NCI-H187 treated with DMSO at 0.1 percent for 48 hours (cell line): ENCODE measurements at regions not wholly inside any gene's neighbourhood (a gene's known extent, or its start where the extent isn't known, plus 50 kb on each side); places are given as distances from the start of the nearest gene placed in this dataset.

Experiments
- DNase-seq: peaks from one replicate; lab custom pipeline; 2025; lab: John Stamatoyannopoulos, UW

DNA sequence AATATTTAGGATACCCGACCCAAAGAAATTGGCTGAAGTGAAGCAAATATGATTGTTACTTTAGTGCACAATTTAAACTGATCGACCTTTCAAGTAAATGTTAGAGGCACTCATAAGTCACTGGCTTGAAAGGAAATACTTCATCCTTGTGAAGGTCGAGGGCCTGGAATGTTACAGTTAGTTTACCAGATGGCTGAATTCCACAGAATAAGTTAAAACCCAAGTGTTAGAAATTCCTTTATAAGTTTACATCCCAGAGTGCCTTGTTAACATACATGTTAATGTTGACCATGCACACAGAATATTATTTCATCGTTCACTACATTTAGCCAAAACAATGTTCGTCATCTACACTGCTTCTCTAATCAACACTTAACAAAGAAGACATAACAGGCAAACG is 235.5 kb upstream of the ANO3 start:
- no peak for DNase-seq

DNA sequence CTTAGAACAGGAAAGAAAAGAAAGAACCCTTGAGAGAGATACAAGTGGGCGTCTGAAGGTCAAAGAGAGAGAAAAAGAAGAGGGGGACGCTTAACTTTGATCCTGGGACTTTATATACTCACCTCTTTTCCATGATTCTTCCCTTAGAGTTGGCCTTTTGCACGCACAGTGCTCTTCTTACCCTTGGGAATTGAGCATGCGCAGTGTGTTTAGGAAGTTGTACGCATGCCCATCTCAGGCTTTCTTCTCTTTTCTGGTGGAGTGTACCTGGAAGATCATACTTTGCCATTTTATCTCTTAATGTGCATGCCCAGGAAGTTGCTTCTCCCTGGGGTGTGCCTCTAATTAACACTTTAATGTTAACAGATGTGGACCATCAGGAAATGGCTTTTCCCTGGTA is 229.6 kb upstream of the ANO3 start:
- no peak for DNase-seq

DNA sequence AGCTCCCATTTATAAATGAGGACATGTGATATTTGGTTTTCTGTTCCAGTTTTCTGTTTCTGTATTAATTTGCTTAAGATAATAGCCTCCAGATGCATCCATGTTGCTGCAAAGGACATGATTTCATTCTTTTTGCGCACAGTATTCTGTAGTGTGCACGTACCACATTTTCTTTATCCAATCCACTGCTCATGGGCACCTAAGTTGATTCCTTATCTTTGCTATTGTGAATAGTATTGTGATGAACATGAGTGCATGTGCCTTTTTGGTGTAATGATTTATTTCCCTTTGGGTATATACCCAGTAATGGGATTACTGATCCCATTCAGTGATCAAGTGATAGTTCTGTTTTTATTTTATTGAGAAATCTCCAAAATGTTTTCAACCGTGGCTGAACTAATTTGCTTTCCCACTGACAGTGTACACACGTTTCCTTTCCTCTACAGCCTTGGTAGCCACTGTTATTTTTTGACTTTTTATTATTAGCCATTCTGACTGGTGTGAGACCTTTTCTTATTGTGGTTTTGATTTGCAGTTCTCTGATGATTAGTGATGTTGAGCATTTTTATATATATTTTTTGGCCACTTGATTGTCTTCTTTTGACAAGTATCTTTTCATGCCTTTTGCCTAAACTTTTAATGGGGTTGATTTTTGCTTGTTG is 226.0 kb upstream of the ANO3 start:
- DNase-seq = no peak

DNA sequence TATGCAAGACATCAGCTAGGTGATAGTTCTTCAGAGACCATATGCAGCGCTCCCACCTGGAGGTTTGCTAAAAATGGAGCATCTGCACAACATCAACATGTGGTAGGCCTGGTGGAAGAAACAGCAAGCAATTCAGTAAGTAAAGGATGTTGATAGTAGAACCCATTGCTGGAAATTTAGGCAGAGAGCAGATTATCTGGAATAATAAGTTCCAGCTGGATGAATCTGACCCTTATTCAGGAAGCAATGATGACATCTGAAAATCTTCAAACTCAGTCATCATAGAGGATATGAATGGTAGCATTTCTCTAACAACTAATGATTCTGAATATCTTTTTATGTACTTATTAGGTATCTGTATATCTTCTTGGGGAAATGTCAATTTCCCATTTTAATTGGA is 225.2 kb upstream of the ANO3 start:
- no peak for DNase-seq

DNA sequence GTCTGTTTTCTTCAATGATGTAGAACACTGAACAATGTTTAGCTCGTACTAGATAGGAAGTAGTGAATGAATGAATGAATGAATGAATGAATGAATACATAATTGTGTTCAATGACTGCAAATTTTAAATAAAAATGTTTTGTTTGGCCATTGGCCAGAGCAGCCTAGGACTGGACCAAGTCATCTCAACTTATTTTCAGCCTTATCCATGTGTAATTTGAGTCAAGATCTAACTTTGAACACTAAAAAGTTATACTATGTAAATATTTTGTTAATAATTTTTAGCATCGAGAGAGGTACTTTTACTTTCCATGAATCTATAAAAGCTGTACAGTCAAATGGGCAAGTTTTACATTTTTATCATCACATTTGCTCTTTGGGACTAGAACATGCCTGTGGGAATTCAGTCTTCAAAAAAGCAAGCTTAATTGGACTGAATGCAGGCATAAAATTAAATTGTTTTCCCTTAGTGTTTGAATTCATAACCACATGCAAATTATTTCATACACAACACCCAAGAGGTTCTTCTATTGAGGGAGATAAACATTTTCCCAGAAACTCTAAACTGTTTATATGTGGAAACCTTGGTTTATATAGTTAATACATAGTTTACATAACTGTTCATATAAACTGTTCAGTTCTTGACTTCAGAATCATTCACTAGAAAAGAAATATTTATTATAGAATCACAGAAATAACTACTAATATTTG is 222.1 kb upstream of the ANO3 start:
- DNase-seq = no peak

DNA sequence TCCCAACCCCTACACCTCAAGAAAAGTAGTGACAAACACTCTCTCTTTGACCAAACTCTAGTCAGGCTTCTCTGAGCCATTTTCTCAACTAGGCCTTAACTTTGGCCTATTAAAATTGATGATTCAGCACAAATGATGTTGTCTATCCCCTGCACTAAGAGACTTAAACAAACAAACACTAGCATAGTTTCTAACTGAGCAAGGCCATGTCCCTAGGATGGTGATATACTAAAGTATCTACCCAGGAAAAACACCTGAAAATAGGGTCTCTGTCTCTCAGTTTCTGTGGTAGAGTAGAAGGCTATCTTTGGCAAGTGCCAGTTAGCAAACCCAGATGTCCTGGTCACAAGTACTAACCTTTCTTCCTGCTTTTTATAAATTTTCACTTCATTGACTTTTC is 219.7 kb upstream of the ANO3 start:
- no peak for DNase-seq

DNA sequence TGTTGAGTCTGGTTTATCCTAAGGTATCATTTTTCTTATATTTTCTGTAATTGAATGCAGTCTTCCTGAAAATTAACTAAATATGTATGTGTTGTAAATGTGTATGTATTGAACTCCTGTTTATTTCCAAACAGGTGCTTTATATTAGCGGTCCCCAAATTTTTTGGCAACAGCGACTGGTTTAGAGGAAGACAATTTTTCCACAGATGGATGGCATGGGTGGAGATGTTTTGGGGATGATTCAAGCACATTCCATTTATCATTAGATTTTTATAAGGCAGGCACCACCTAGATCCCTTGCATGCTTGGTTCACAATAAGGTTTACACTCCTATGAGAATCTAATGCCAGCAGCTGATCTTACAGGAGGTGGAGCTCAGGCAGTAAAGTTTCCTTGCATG is 210.5 kb upstream of the ANO3 start:
- DNase-seq = no peak

DNA sequence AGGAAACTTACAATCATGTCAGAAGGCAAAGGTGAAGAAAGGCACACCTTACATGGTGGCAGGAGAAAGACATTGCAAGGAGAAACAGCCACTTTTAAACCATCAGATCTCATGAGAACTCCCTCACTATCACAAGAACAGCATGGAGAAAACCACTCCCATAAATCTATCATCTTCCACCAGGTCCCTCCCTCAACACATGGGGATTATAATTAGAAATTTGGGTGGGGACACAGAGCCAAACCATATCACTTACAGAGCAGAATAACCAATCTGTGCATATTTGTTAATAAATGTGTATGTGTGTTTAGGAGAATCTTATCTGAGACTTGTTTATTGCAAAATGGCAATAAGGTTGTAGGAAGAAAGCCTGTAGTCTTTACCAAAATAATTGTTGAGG is 205.2 kb upstream of the ANO3 start:
- no peak for DNase-seq

DNA sequence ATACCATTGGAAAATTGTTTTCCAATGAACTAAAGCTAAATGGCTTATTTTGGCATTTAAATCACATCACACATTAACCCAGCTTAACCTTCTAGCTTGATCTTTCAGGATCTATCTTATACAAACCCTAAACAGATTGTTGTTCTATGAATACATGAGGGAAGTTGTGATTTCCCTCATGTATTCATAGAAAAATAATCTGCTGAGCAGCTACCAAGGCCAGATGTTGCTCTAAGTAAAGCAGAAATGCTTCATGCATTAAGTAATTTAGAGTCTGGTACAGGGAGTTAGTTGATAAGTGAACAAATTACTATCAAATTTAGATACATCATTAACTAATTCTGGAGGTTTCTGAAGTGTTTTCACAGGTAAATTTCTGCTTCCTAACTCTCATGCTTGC is 204.6 kb upstream of the ANO3 start:
- DNase-seq = no peak

DNA sequence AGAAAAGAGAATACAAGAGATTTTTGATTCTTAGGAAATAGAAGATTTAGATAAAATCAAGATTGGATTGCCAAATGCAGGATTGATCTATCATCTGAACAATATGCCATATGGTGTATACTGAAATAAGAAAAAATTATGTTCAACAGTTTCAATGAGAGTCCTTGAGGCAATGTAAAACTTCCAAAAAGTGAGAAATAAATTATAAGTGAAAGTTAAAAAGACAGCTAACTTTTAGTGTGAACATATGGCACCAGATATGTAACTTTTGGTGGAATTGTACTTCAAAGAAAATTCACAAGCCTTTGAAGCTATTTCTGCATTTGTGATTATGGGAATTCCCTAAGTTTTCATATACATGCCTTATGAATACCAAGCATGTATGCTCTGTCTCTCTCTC is 200.5 kb upstream of the ANO3 start:
- DNase-seq = no peak

DNA sequence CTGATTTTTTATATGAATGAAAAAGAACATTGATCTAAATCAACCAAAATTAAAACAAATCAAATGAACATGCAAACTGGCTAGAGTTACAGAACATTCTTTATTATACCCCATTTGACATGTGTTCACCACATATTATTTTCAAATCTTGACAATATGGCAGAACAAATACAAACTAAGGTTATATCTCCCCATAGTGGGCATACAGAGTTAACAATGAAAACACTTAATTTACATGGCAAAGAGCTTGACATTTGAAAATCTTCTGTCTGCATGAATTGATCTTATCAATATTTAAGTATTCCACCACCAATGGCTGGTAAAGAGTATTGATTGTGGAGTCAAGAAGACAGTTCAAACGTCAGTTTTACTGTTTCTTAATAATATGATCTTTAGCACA is 197.9 kb upstream of the ANO3 start:
- no peak for DNase-seq

DNA sequence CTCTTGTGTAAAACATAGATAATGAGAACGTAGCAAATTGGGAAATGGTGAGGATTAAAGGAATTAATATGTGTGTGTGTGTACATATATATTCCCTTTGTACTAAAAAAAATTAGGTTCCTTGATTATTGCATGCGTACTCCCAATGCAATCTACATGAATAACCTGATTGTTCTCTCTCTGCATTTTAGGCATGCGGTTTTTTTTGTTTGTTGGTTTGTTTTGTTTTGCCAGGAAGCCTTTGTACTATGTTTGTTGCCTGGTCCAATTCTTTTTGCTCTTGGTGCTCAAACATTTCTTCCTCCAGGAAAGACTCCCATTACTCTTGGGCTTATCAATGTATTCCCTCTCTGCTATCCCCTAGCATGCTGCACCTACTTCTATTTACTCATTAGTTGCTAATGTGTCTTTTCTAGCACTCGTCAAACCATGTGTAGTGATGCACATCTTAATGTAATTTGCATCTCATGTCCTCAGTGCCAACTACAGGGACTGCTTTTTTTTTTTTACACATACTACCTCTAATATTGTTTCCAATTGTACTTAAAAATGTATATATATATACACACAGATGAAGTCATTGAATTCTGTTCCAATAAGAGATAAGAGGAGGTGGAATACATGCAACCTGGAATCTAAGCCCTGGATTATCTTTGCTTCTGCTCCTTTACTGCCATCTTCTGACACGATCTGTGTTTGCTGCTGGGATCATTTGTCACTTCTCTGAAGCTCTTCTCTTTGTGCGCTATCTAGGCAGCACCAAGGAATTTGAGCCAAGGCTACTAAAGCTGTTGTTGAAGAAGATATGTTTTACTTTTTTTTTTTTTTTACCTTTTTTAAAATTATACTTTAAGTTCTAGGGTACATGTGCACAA is 197.2 kb upstream of the ANO3 start:
- DNase-seq = peak; percentile 79

DNA sequence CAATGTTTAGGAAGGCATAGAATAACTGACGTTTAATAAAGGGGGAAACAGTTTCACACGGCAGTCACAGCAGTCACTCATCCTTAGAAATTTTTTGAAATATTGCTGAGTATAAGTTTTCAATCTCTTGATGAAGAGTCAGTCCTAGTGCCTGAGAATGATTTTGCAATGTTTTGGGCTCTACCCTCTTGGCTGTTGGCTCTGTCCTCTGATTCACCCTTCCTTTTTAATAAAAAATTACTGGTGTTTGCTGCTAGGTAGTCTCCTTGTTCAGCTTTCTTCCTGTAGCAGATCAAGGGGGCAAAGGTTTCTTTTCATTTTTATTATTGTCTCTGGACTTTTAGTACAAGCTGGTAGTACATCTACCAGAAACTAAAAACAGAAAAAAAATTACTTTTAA is 194.3 kb upstream of the ANO3 start:
- no peak for DNase-seq

DNA sequence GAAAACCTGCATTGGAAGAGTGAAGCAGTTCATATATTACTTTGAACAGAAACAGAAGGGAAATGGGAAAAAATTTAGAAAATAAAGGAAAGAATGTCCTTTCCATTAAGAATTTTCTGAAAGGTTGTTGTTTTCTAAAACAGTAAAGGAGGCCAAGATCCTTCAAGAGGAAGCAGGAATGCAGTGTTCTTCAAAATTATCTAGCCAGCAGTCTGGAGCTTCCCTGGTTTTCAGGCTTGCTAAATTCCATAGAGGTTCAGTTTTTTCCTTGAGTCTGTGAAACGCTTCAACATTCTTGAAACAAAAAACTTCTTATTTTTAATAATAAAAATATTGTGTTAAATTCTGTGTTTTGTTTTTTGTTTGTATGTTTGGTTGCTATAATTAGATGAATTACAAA is 189.0 kb upstream of the ANO3 start:
- DNase-seq = no peak

DNA sequence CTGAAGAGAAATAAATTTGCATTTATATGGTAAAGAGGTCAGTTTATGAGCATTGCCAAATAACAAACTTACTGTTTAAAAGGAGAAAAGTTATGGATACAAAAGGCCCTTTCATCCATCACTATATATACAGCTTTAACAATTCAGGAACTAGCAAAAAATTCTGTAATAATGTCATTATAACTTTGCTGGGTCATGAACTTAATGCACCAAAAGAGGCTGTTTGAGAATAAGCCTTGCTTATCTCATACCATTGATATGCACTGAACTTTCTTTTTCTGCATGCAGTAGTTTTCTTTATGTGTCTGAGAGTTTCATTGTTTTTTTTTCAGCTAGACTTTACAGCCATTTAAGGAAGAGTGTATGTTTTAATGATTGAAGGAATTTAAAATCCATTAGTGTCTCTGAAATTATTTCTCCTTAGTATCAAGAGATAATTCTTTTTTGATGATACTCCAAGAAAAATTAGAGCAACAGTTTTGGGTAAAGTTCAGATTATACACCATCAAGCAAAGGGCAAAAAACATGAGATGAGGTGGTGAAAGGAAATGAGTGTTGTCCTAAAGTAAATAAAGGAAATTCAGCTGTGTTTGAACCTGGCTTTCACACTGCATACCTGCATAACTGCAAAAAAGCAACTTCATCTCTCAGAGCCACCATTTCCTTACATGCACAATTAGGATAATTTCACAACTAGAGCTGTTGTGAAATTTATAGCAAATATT is 188.2 kb upstream of the ANO3 start:
- no peak for DNase-seq

DNA sequence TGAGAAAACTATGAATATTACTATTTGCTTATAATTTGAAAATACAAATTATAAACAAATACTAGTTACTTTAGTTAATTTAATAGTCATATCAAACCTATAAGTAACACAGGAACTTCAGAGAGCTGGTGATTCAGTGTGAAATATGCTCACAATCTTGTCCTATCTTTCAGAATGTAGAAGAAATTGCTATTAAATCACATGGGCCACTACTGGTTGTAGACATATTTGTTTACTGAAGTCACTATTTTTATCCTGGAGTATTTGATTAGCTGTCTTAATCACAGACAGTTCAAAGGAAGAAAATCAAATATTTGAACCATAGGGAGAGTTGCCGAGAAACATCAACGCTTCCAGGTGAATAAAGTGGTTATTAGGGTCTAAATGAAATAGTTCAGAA is 187.6 kb upstream of the ANO3 start:
- DNase-seq = no peak

DNA sequence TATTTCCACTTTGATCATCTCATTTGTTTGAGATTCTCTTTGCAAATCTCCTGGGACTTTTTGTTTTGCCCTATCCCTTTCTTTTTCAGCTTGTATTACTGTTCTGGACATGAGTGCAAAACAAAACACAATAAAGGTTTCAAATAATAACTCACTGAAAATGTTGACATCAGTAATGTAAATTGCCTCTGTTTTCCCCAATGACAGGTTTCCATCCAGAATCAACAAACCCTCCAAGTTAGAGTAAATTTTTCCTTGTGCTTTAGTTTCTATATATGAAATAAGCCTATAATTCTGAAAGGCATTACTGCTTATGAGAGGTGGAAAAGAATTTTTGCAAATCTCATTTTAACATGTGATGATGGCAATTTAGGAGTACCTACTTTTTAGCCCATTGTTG is 187.0 kb upstream of the ANO3 start:
- DNase-seq = no peak

DNA sequence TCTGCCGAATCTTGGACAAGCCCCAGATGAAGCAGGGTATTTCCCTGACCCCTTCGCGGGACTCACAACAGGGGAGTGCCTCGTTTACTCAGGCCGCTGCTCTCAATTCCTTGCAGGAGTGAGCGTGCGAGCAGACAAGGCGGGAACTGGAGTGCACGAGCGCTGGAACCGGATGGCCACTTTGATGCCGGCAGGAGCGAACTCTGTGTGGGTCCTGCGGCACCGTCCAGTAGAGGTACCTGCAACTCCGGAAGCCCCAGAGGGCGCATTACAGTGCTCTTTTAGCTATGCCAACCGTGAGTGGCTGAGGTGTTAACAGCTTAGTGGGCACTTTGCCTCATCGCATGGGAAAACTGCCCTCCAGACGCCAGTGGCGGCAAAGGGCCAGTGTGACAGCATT is 182.3 kb upstream of the ANO3 start:
- DNase-seq = no peak

DNA sequence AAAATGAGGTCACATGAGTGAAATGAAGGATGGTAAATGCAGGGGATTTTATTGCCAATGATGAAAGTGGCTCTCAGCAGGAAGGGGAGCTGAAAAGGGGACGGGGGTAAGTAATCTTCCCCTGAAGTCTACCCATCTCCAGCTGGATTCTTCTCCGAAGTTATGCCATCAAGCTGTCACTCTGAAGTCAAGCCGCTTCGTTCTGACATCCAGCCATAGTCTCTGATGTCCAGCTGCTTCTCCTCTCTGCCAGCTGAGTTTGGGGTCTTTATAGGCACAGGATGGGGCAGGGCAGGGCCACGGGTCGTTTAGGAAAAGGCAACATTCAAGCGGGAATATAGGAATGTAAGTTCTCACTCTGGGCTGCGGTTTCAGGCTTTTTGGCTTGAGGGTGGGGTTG is 181.9 kb upstream of the ANO3 start:
- no peak for DNase-seq

DNA sequence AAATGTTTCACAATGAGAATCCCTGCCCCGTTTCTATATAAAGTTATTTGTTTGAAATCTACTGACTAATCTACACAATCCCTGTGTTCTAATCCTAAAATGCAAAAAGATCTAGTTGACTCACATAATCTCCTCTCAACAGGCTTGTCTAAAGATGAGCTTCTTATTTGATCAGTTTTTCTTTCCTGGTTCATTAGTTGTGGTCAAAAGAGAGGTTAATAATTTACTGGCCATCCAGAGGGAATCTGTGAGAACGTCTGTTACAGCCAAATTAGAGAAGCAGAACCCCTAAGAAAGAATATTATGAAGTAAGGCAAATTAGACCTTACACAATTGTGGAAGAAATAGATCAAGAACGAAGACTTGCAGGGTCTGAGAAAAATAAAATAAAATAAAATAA is 173.7 kb upstream of the ANO3 start:
- DNase-seq = no peak

DNA sequence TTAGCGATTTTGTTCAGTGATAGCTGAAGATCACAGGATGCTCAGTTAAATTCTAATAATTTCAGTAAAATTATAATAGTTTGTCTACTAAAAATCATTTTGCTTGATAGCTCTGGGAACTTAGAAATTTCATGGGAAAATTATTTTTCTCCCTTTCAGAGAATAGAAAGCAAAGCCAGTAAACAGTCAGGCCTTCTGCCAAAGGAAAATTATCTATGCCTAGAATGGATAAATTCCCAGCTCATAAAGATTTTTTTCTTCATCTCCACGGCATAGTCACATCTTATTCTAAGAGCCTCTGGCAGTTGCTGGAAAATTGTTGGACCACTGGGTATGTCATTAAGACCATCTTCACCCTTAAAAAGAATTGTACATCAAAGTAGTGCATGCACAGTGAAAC is 169.6 kb upstream of the ANO3 start:
- no peak for DNase-seq

DNA sequence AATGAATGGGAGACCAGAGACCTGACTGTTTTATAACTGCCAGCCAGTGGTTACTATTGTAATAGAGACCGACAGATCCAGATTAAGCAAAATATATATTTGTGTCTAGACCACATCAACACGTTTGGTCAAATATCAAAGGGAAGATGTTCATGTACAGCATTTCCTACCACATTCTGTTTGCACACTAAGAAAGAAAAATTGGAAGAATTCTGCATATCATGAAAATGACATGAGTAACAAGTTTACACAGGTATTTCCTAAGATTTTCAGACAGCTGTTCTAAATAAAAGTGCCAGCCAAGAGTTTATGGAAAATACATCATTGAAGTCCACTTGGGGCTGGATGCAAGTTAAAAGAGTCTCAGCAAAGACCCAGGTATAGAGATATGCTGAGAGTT is 145.5 kb upstream of the ANO3 start:
- DNase-seq = no peak

DNA sequence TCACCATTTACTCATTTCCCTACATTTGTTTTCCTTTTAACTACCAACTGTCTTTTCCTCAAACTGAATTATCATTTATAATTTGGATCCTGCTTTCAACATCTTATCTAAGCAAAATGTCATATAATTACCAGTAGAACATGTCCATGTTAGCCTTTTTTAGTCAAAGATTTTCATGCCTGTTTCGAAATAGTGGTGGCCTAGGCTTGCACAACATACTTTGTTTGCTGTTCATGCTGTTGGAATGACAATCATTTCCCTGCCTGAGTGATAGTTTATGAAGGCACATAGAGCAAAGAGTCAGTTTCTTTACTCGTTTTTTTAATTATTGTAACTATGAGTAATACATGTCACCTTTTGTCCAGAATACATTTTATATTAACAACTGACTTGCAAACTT is 144.3 kb upstream of the ANO3 start:
- DNase-seq = no peak
